IMR-90 (cell line): ENCODE measurements at regions not wholly inside any gene's neighbourhood (a gene's known extent, or its start where the extent isn't known, plus 50 kb on each side); places are given as distances from the start of the nearest gene placed in this dataset.
A peak's percentile ranks its signal among the peaks of the same experiment; 100 is the strongest.

Experiments used
- ATAC-seq: fragments of 200-7000 bp; cut with Tn5 transposase; 2 replicates; pipeline ENCODE4 v1.9.1; 2020; ENCODE audit warnings: low read depth, mild to moderate bottlenecking, moderate library complexity
- BruUV-seq: library from RNA; stranded (reverse); fragments of 400-500 nt; replicated peaks from 2 replicates; lab custom pipeline; 2021; lab: Mats Ljungman, UMichigan
- CTCF ChIA-PET: fragments of 300-600 bp; formaldehyde crosslinking; extraction: SDS; loops from one replicate; lab custom pipeline; 2021; ENCODE audit warnings: antibody characterized with exemption; lab: Yijun Ruan, JAX
- POLR2A ChIA-PET: fragments of 300-600 bp; sonication (Branson Sonifier 250); formaldehyde crosslinking; loops from one replicate; lab custom pipeline; 2022; ENCODE audit warnings: antibody characterized with exemption; ENCODE audit not compliant: unreplicated experiment; lab: Charles Lee
- DNase-seq: peaks from one replicate; pipeline ENCODE4 v3.0.0; 2013
- H2AFZ ChIP-seq: replicated peaks from 2 replicates; pipeline ENCODE3; 2013; ENCODE audit warnings: low read length, mild to moderate bottlenecking; ENCODE audit not compliant: poor library complexity
- H2AK5ac ChIP-seq: 2 replicates; pipeline ENCODE4 v1.6.1; 2013; ENCODE audit warnings: low read depth, low read length, inconsistent platforms
- H2AK9ac ChIP-seq: replicated peaks from 2 replicates; pipeline ENCODE3; 2013; ENCODE audit warnings: mild to moderate bottlenecking, low read depth, low read length, moderate library complexity; ENCODE audit not compliant: poor library complexity
- H2BK120ac ChIP-seq: 2 replicates; pipeline ENCODE4 v1.6.1; 2013; ENCODE audit warnings: low read depth, low read length, inconsistent platforms
- H2BK15ac ChIP-seq: 3 replicates; pipeline ENCODE4 v1.6.1; 2013; ENCODE audit warnings: low read depth, low read length, inconsistent platforms
- H2BK20ac ChIP-seq: 2 replicates; pipeline ENCODE4 v1.6.1; 2013; ENCODE audit warnings: low read depth, mild to moderate bottlenecking, inconsistent platforms, low read length, moderate library complexity
- H2BK5ac ChIP-seq: 2 replicates; pipeline ENCODE4 v1.6.1; 2013; ENCODE audit warnings: mild to moderate bottlenecking, low read depth, low read length, inconsistent platforms; ENCODE audit not compliant: poor library complexity, severe bottlenecking
- H3K14ac ChIP-seq: replicated peaks from 2 replicates; pipeline ENCODE4 v1.6.1; 2013; ENCODE audit warnings: low read depth, low read length, inconsistent platforms
- H3K18ac ChIP-seq: 2 replicates; pipeline ENCODE4 v1.6.1; 2013; ENCODE audit warnings: low read depth, low read length, control low read depth
- H3K23ac ChIP-seq: 2 replicates; pipeline ENCODE4 v1.6.1; 2013; ENCODE audit warnings: low read depth, low read length, inconsistent platforms
- H3K27ac ChIP-seq: 2 replicates; pipeline ENCODE4 v1.5.1; 2013; ENCODE audit warnings: mild to moderate bottlenecking, control low read depth, low read length; ENCODE audit not compliant: insufficient read depth
- H3K27me3 ChIP-seq: 2 replicates; pipeline ENCODE4 v1.6.1; 2013; ENCODE audit warnings: low read length; ENCODE audit not compliant: control insufficient read depth, insufficient read depth
- H3K36me3 ChIP-seq: 2 replicates; pipeline ENCODE4 v1.6.1; 2013; ENCODE audit warnings: low read length, mixed read lengths; ENCODE audit not compliant: control insufficient read depth, insufficient read depth
- H3K4ac ChIP-seq: 2 replicates; pipeline ENCODE4 v1.6.1; 2013; ENCODE audit warnings: low read depth, low read length, inconsistent platforms
- H3K4me1 ChIP-seq: 2 replicates; pipeline ENCODE4 v1.6.1; 2013; ENCODE audit warnings: low read length, mixed read lengths; ENCODE audit not compliant: control insufficient read depth, insufficient read depth
- H3K4me2 ChIP-seq: 2 replicates; pipeline ENCODE4 v1.6.1; 2013; ENCODE audit warnings: low read depth, mild to moderate bottlenecking, control low read depth, low read length, moderate library complexity
- H3K4me3 ChIP-seq: 2 replicates; pipeline ENCODE4 v1.5.1; 2013; ENCODE audit warnings: low read depth, mild to moderate bottlenecking, control low read depth, low read length, moderate library complexity; ENCODE audit not compliant: insufficient read depth
- H3K56ac ChIP-seq: 2 replicates; pipeline ENCODE4 v1.6.1; 2013; ENCODE audit warnings: low read length, inconsistent platforms; ENCODE audit not compliant: insufficient read depth; ENCODE audit errors: extremely low read depth
- H3K79me1 ChIP-seq, 2 experiments: 2 replicates each; pipeline ENCODE4 v1.6.1; 2013; ENCODE audit warnings: low read length in 2 of 2, inconsistent platforms in 1 of 2, low read depth in 1 of 2
- H3K9ac ChIP-seq: 2 replicates; pipeline ENCODE4 v1.6.1; 2013; ENCODE audit warnings: low read depth, low read length, control low read depth
- H3K9me1 ChIP-seq: 2 replicates; pipeline ENCODE4 v1.6.1; 2013; ENCODE audit warnings: low read length, inconsistent platforms; ENCODE audit not compliant: insufficient read depth
- H3K9me3 ChIP-seq: 2 replicates; pipeline ENCODE4 v1.6.1; 2013; ENCODE audit warnings: low read length; ENCODE audit not compliant: control insufficient read depth, insufficient read depth
- H4K20me1 ChIP-seq: 2 replicates; pipeline ENCODE4 v1.6.1; 2013; ENCODE audit warnings: low read length, inconsistent platforms; ENCODE audit not compliant: insufficient read depth
- H4K5ac ChIP-seq: 2 replicates; pipeline ENCODE4 v1.6.1; 2013; ENCODE audit warnings: mild to moderate bottlenecking, low read depth, low read length, control low read depth
- H4K8ac ChIP-seq, 2 experiments: 2 replicates each; pipeline ENCODE4 v1.6.1; 2013; ENCODE audit warnings: low read depth in 2 of 2, low read length in 2 of 2, control low read depth in 1 of 2, inconsistent platforms in 1 of 2
- H4K91ac ChIP-seq: 2 replicates; pipeline ENCODE4 v1.6.1; 2013; ENCODE audit warnings: low read depth, low read length, inconsistent platforms; ENCODE audit not compliant: insufficient read depth
- BHLHE40 ChIP-seq: fragments of 150-350 bp; IDR thresholded peaks from 2 replicates; pipeline ENCODE4 v1.6.1; 2016; ENCODE audit warnings: mild to moderate bottlenecking, low read depth, low read length
- MAFK ChIP-seq: IDR thresholded peaks from 2 replicates; pipeline ENCODE4 v1.6.1; 2012; ENCODE audit warnings: low read depth, low read length, improper control_type of control experiment
- RAD21 ChIP-seq: IDR thresholded peaks from 2 replicates; pipeline ENCODE4 v1.6.1; 2012; ENCODE audit warnings: low read length, improper control_type of control experiment
- USF2 ChIP-seq: fragments of 150-350 bp; IDR thresholded peaks from 2 replicates; pipeline ENCODE4 v1.6.1; 2017; ENCODE audit warnings: mild to moderate bottlenecking, antibody characterized with exemption, low read length, low read depth
- WGBS, 2 experiments: methylation state at CpG; one replicate each; pipeline versions ENCODE4 v1.1.5 to v1.1.7; 2013; ENCODE audit warnings: missing lambda C conversion rate in 2 of 2; ENCODE audit not compliant: insufficient read length in 1 of 2; ENCODE audit errors: extremely low coverage in 2 of 2; 5-methylcytosine and 5-hydroxymethylcytosine counted together
- dilution Hi-C: fragments of 300-500 bp; cut with HindIII; formaldehyde crosslinking; loops from one replicate; pipeline ENCODE4 v1.14.3; 2018; ENCODE audit warnings: low sequenced_read_pairs; ENCODE audit not compliant: unreplicated experiment
- in situ Hi-C: fragments of 300-500 bp; cut with MboI; formaldehyde crosslinking; loops from 3 replicates; pipeline ENCODE4 v1.14.3; 2019; ENCODE audit warnings: low sequenced_read_pairs, inconsistent platforms, mixed read lengths
- intact Hi-C: fragments of 100-400 bp; cut with micrococcal nuclease; formaldehyde crosslinking; loops from 2 replicates; pipeline ENCODE4 v1.10.0; 2022

DNA sequence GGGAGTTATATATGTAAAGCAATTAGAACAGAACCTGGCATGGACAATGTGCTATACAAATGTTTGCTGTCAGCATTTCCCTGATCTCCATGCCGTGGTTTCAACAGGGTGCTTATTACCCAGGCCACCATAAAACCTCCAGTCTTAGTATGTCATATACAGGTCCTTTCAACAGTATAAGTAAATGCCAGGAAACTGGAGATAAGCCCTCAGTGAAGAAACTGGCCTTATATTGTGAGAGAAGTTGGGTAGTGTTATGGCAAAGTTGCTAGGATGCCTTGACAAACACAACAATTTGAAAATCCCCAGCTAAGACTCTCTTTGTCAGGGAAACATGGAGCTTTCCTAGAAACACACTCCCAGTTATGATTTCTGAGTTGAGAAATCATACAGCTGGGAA lies 850.2 kb upstream of the ADAMTS5 start:
- Histone ChIP-seq H2AFZ (no peak overlapping the region), H2BK15ac (peak overlapping the region; percentile 76; the same call in 1 of the 3 replicates), H3K4me1 (peaks cover 11% of the 10 kb centered on the region), H3K9me3 (no peaks in the 10 kb centered on the region), H2BK120ac (peak overlapping the region; percentile 61), H4K91ac (peak overlapping the region; percentile 50), H3K23ac (no peak overlapping the region), H3K9ac (no peak overlapping the region), H2AK5ac (no peak overlapping the region), H3K18ac (peak overlapping the region; percentile 74), H3K4ac (0 out of 2 replicates have a peak overlapping the region, but pooled peaks have one; percentile 53), H3K9me1 (no peaks in the 10 kb centered on the region), H4K20me1 (no peaks in the 10 kb centered on the region), H3K56ac (no peak overlapping the region), H3K4me3 (no peak overlapping the region), H3K79me1 (no peaks in the 10 kb centered on the region), H2AK9ac (no peak overlapping the region), H3K4me2 (no peak overlapping the region), H2BK5ac (no peak overlapping the region), H4K8ac (no peak overlapping the region), H2BK20ac (peak overlapping the region; percentile 43), H4K5ac (peak overlapping the region; percentile 73), H3K14ac (no peak overlapping the region), H3K27me3 (no peaks in the 10 kb centered on the region), H3K27ac (no peak overlapping the region), H3K36me3 (no peaks in the 10 kb centered on the region)
- TF ChIP-seq BHLHE40 (no peak), RAD21 (no peak), MAFK (no peak), USF2 (no peak)
- DNase-seq, result no peak
- ATAC-seq, result no peak
- POLR2A ChIA-PET, result no interaction called here
- dilution Hi-C loops, result no loop called here
- in situ Hi-C loops, result no loop called here
- intact Hi-C loops, result no loop called here
- CTCF ChIA-PET, result interaction anchor here (1.3 kb wide), 1 partner anchor 246 kb away, joined by 3 read pairs; no protein-coding TSS in a partner anchor
- BruUV-seq, result no TSS peak
- no CpG with 5 or more reads among the region's 1 CpG for WGBS, 2 experiments
